ENCODE measurements at regions not wholly inside any gene's neighbourhood (a gene's known extent, or its start where the extent isn't known, plus 50 kb on each side); places are given as distances from the start of the nearest gene placed in this dataset.

- DNase-seq: no peak
These were observed 687.9 kb upstream of the CITED2 start for GRCh38 chr6:140062043-140063020.

- DNase-seq: no peak
These were observed 686.9 kb upstream of the CITED2 start for GRCh38 chr6:140061110-140062042.

GRCh38 chr6:140059947-140060346, 685.5 kb upstream of the CITED2 start:
- DNase-seq: no peak

- no peak for DNase-seq
These were observed 684.4 kb upstream of the CITED2 start for GRCh38 chr6:140058863-140059262.

DNA sequence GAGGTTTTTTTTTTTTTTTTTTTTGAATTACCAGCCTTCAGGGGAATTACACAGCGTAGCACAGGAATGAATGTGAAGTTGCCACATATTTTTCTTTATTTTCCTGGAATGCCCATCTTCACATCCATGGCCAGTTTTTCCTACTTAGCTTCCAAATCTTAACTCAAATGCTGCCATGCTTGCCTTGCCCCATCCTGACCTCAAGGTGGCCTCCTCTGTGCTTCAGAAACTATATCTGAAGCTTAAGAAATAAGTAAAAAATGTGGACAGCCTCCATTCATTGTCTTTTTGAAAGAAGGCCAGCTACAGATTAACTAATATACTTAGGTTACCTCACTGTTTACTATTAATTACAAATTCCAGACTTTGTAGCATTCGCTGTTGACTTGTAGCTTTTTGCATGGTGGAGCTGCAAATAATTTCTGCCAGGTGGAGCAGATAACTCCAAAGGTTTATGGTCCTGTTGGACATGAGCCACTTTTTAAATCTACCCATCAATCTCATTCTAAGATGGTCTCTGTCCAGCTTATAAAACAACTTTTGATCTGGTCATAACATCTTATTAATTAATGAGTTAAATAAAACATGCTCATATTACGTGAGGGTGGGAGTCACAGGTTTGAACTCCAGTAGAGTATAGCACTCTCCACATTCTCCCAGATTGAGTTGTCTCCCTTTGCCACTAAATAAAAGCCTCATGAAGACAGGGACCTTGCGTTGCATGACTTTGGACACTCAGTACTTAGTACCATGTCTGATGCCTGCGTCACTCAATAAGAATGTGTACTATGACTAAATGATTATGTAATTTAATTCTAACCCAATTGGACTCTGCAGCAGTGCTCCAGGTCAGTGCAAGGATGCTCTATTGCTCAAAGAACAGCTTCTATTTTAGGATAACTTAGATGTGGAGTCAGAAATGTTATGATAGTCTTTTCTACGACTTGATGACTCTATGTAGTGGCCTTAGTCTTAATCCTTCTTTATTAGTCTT, 678.6 kb upstream of the CITED2 start:
- no peak for DNase-seq

DNA sequence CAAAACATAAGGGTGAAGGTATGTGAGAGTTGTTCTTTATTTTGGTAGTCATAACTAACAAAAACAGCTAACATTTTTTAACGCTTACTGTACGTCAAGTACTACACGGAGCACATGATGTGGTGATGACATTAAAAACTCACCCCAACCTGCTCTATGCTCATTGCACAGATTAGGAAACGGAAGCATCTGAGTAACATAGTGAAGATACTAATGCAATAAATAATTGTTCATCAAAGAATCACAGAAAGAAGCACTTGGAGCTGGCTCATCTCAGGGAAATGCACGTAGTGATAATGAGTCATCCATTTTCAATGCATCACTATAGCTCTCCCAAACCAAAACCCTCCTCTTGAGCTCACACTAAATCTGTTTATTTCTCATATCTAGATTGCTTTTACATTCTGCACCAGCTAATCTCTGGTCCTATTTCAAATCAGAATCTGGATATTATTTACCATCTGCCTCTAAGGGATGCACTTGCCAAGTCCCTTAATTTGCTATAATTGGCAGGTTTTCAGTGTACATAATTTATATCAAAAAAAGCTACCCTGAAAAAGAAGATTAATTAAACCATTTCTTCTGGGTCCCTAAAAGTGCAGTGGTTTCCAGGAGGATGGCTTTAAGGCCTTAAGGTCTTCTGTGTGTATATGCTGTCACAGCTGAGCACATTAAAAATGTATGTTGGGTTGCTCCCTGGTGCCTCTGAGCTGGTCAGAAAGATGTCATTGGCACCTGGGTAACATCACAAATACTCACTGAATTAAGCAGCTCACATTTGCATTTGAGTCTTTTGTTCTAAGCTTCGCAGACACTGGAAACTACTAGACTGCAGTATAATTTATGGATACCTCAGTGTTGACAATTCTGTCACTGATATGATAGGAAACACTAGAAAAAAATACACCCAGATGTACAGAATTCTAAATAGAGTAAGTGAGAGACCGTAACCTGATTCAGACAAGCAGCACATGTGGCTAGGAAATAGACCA, 677.4 kb upstream of the CITED2 start:
- DNase-seq: peak; percentile 25 to 50

DNA sequence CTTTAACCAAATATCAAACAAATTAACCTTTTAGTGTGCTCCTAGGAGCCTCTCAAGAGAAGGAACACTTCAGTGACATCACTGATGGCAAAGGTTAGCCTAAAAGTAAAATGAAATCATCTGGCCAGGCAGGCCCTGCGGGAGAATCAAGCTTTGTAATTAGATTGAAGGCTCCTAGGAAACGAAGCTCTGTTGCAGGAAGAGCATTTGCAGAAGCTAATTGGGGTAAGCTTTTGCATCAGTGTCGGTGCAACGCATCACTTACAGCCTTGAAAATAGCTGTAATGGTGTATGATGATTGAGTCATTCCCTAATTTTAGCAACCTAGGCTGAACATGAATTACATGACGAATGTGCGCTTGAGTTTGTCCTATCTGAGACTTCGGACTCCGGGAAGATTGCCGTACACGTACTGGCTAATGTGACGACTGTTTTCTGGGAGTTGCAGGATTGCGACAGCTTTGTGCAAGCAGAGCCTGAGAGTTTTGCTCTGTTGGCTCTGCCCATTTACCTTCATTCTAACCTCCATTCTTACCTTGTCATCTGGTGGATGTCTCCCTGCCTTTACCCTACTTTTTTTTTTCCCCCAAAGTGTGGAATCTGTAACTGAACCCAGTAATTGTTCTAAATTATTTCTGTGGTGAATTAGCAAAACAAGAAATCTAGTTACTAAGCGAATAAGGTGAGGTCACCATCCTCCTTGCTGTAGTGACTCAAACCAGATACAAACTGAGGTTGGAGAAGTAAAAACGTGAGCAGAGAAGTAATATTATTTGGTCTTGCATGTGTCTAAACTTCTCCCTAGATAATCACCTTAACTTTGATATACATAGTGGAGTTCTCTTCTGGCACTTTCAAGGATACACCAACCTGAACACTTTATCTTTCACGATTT, 675.9 kb upstream of the CITED2 start:
- no peak for DNase-seq

- DNase-seq: no peak
These were observed 674.8 kb upstream of the CITED2 start for GRCh38 chr6:140049251-140049650.

GRCh38 chr6:140048202-140048790, 673.8 kb upstream of the CITED2 start:
- no peak for DNase-seq

DNA sequence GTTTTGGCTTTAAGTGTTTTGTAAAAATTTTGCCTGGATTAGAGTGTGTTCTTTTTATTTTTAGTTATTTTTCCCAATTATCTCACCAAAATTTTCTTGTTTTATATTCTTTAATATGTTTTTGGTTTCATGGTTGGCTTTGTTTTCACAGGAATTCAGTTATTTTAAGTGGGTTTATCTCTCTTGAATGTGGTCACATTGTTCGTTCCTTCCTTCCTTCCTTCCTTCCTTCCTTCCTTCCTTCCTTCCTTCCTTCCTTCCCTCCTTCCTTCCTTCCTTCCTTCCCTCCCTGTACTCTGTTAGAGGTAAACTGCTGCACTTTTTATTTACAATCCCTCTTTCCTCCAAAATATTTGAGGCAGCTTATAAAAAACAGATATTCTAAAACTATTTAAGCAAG, 672.9 kb upstream of the CITED2 start:
- DNase-seq: no peak

DNA sequence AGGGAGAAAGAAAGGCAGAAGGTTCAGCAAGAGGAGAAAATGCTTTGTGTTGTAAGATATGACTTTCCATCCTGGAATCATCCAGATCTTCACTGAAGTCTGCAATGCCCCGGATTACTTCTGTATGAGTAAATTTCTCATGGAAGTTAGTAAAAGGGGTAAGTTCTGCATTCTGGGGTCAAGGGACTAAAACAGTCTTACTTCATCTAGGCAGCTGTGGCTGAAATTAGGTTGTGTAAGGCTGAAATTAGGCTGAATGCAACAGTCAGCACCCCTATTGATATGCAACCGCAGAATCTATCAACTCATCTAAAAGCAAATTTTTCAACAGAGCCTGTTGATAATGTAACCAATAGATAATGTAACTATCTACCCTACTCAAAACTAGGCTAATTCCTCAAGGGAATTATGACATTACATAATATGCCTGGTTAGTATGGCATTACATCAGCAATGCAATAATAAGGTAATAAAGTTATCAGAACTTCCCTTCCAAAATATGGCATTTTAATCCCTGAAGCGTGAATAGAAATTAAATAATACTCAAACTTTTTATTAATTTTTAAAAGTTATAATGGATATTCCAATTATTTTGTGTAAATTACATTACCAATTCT, 671.7 kb upstream of the CITED2 start:
- no peak for DNase-seq

GRCh38 chr6:140045116-140045515, 670.7 kb upstream of the CITED2 start:
- no peak for DNase-seq

DNA sequence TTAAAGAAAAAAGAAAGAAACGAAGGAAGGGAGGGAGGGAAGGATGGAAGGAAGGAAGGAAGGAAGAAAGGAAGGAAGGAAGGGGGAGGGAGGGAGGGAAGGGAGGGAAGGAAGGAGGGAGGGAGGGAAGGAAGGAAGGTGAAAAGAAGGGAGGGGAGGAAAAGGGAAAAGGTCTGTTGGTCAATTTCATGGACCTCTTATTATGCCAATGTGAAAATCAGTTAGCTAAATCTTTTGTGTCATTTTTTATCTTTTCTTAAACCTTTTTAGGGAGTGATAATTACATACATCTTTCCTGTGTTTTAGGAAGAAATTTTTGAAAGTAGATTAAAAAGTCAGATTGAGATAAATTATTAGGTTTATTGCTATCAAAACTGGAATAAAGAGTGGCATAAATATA, 670.2 kb upstream of the CITED2 start:
- DNase-seq: no peak

- DNase-seq: no peak
These were observed 669.4 kb upstream of the CITED2 start for GRCh38 chr6:140043762-140044378.

DNA sequence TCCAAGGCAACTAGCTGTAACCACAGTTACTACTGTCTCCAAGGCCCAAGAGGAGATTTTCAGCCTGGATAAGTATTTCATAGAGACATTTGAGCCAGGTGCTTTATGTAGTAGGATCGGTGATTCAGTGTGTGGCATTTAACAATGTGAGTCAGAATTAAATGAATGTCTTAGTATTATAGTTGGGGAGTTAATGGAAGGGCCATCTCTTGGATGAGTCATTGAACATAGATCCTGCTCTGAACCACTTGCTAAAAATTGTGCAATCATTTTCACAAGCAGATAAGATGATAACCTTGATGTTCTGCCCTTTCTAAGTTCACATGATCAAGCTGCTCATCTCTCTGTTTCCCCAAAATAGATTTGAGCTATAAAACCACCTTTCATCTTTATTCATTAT, 668.9 kb upstream of the CITED2 start:
- DNase-seq: no peak

DNA sequence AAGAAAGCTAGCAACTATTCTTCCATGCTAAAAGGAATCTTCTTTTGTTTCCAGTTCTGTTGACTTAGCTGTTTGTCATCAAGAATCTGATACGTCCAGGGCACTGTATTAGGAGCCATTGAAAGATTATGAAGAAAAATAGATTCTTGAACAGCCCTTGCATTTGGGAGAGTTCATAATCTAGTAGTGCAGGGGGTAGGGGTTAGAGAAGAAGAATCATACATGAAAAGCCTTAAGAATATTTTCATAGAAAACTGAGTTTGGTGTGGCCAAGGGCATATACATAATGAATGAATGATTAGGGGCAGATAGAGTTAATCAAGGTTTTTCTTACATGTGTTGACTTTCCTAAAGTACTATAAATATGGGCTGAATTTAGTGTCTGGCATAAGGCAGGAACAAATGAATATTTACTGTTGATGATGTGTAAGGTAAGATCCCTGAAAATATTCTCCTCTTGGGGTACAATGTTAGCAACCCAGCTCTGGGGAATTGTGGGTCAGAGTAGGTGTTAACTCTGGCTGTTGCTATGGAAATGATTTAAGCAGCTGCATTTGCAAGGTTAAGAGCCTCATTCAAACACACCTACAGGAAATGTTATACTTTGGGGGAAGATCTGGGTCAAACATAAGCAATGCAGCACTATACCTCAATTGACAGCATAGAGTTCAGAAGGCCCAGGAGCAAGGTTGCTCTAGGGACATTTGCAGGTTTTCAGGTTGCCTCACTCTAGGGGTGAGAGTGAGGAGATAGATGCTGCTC, 667.3 kb upstream of the CITED2 start:
- peak in 1 of 2 experiments; percentile 3 for DNase-seq

DNA sequence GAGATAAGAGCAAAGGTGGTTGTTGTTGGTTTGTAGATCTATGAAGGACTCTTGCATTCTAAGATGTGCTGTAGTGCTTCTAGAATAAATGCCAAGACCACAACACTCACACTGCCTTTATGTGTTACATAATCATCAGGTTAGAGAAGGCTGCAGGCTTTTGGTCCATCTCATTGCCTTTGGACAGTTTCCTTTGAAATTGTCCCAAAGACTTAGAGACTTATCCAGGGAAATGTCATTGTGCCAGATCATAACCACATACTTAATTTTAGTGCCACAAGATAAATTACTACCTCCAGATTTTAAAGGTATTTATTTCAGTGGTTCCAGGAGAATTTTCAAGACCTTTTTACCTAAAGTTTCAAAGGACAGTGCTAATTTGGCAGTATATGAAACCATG, 666.6 kb upstream of the CITED2 start:
- no peak for DNase-seq

GRCh38 chr6:140040396-140040795, 665.9 kb upstream of the CITED2 start:
- DNase-seq: no peak

Data from NCI-H2081 (cell line).